Coronary artery (tissue), 2 donors: ENCODE measurements at regions not wholly inside any gene's neighbourhood (a gene's known extent, or its start where the extent isn't known, plus 50 kb on each side); places are given as distances from the start of the nearest gene placed in this dataset.

Experiments
- DNase-seq: peaks from one replicate; pipeline ENCODE4 v3.0.0-alpha.2; 2017; ENCODE audit warnings: low spot score
- H3K27ac ChIP-seq, 2 donors: fragments of 200-600 bp; sonication (generic); one replicate each; pipeline ENCODE4 v1.5.1; 2016 to 2019
- H3K4me3 ChIP-seq: fragments of 200-600 bp; sonication (generic); 2 replicates; pipeline ENCODE4 v1.5.1; 2016; ENCODE audit warnings: mild to moderate bottlenecking, moderate library complexity
- TF ChIP-seq, protein P1 (sequence below): fragments of 200-600 bp; sonication (generic); IDR thresholded peaks from one replicate; pipeline ENCODE4 v1.5.1; 2019; ENCODE audit warnings: antibody characterized with exemption

DNA sequence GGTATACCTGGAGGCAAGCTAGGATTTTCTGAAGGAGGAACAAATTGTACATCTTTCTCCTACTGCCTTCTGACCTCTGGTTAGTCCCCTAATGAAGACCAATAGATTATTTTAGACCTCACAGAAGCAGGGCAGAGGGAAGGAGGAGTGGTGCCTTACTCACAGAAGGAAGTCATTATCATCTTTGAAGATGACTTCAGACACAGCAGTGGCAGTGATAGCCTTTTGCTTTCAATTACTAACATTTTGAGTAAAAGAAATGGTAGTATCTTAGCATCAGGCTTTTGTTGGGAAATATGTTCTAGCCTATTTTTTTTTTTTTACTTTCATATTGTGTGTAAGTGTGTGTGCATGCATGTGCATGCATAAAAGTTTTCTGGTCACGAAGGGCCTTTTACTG is 164.2 kb upstream of the PLN start:
- DNase-seq = no peak
- no peak overlapping the region for H3K4me3 ChIP-seq
- TF ChIP-seq, protein P1, sequence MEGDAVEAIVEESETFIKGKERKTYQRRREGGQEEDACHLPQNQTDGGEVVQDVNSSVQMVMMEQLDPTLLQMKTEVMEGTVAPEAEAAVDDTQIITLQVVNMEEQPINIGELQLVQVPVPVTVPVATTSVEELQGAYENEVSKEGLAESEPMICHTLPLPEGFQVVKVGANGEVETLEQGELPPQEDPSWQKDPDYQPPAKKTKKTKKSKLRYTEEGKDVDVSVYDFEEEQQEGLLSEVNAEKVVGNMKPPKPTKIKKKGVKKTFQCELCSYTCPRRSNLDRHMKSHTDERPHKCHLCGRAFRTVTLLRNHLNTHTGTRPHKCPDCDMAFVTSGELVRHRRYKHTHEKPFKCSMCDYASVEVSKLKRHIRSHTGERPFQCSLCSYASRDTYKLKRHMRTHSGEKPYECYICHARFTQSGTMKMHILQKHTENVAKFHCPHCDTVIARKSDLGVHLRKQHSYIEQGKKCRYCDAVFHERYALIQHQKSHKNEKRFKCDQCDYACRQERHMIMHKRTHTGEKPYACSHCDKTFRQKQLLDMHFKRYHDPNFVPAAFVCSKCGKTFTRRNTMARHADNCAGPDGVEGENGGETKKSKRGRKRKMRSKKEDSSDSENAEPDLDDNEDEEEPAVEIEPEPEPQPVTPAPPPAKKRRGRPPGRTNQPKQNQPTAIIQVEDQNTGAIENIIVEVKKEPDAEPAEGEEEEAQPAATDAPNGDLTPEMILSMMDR = no peak
- no peak overlapping the region for H3K27ac ChIP-seq

DNA sequence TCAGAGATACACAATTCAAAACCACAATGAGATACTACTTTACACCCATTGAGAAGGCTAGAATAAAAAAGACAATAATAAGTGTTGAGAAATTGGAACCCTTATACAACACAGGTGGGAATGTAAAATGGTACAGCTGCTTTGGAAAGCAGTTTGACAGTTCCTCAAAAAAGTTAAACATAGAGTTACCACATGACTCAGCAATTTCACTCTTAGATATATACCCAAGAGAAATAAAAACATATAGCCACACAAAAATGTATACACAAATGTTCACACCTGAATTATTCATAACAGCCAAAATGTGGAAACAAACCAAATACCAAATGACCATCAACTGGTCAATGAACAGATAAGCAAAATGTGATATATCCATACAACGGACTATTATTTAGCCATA is 161.1 kb upstream of the PLN start:
- Histone ChIP-seq H3K4me3 (no peak overlapping the region), H3K27ac (no peak overlapping the region)
- no peak for DNase-seq
- TF ChIP-seq, protein P1 = no peak

GRCh38 chr6:118387921-118388701 is 160.0 kb upstream of the PLN start:
- Histone ChIP-seq H3K4me3 (no peak overlapping the region), H3K27ac (no peak overlapping the region)
- TF ChIP-seq, protein P1 = no peak
- DNase-seq = no peak

GRCh38 chr6:118391086-118391485 is 157.0 kb upstream of the PLN start:
- no peak for DNase-seq
- no peak overlapping the region for H3K4me3 ChIP-seq
- TF ChIP-seq, protein P1 = no peak
- H3K27ac ChIP-seq = no peak overlapping the region

DNA sequence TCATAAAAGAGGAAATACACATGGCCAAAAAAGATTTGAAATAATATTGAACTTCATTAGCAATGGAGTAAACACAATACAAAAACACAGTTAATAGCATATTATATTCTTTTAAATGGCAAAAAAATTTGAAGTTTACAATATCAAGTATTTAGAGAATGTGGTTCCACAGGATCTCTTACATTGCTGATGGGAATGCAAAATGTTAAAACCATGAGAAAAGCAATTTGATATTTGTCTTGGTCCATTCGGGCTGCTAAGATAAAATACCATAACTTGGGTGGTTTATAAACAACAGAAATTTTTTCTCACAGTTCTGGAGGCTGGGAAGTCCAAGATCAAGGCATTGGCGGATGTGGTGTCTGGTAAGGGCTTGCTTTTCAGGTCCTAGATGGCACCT is 154.0 kb upstream of the PLN start:
- H3K4me3 ChIP-seq = no peak overlapping the region
- no peak overlapping the region for H3K27ac ChIP-seq
- TF ChIP-seq, protein P1 = no peak
- no peak for DNase-seq

- no peak for DNase-seq
- Histone ChIP-seq H3K4me3 (no peak overlapping the region), H3K27ac (no peak overlapping the region)
- TF ChIP-seq, protein P1 = no peak
Observed at GRCh38 chr6:118396969-118397368, 151.1 kb upstream of the PLN start.
